DND-41 (cell line): ENCODE measurements at regions not wholly inside any gene's neighbourhood (a gene's known extent, or its start where the extent isn't known, plus 50 kb on each side); places are given as distances from the start of the nearest gene placed in this dataset.

Experiments used
- ATAC-seq: fragments of 200-7000 bp; cut with Tn5 transposase; 3 replicates; pipeline ENCODE4 v1.9.1; 2021; ENCODE audit warnings: low read depth; ENCODE audit not compliant: insufficient read depth
- DNase-seq: peaks from one replicate; pipeline ENCODE4 v3.0.0-alpha.2; 2020
- H2AFZ ChIP-seq: 2 replicates; pipeline ENCODE4 v1.6.0; 2012; ENCODE audit warnings: low read depth, low read length
- H3K27ac ChIP-seq: 2 replicates; pipeline ENCODE4 v1.5.1; 2012; ENCODE audit warnings: low read length, inconsistent platforms
- H3K27me3 ChIP-seq: fragments of 200-600 bp; sonication (generic); 2 replicates; pipeline ENCODE4 v1.6.0; 2012; ENCODE audit warnings: low read length, mild to moderate bottlenecking, inconsistent platforms; ENCODE audit not compliant: insufficient read depth, poor library complexity
- H3K36me3 ChIP-seq: 2 replicates; pipeline ENCODE4 v1.5.1; 2012; ENCODE audit warnings: low read length, inconsistent platforms; ENCODE audit not compliant: insufficient read depth
- H3K4me1 ChIP-seq: 2 replicates; pipeline ENCODE4 v1.5.1; 2012; ENCODE audit warnings: mild to moderate bottlenecking, low read length; ENCODE audit not compliant: insufficient read depth
- H3K4me2 ChIP-seq: 2 replicates; pipeline ENCODE4 v1.6.0; 2012; ENCODE audit warnings: mild to moderate bottlenecking, moderate library complexity, low read length, inconsistent platforms; ENCODE audit not compliant: insufficient read depth
- H3K4me3 ChIP-seq, 2 experiments: fragments of 200-600 bp in 1 of 2; shearing (Covaris generic) in 1 of 2; 2 replicates each; pipeline ENCODE4 v1.5.1; 2012 to 2016; ENCODE audit warnings: inconsistent platforms in 2 of 2, low read length in 2 of 2, mild to moderate bottlenecking in 2 of 2, low read depth in 1 of 2, moderate library complexity in 1 of 2
- H3K79me2 ChIP-seq: 2 replicates; pipeline ENCODE4 v1.6.0; 2012; ENCODE audit warnings: low read length, inconsistent platforms; ENCODE audit not compliant: insufficient read depth
- H3K9ac ChIP-seq: 2 replicates; pipeline ENCODE4 v1.6.0; 2012; ENCODE audit warnings: low read depth, mild to moderate bottlenecking, inconsistent platforms, low read length, moderate library complexity
- H3K9me3 ChIP-seq: 2 replicates; pipeline ENCODE4 v1.5.1; 2012; ENCODE audit warnings: low read length, moderate library complexity, mild to moderate bottlenecking, inconsistent platforms; ENCODE audit not compliant: insufficient read depth, severe bottlenecking
- H4K20me1 ChIP-seq: 2 replicates; pipeline ENCODE4 v1.6.0; 2012; ENCODE audit warnings: low read length; ENCODE audit not compliant: insufficient read depth
- CTCF ChIP-seq: IDR thresholded peaks from 2 replicates; pipeline ENCODE4 v1.5.1; 2012; ENCODE audit warnings: borderline replicate concordance, low read length, moderate library complexity, mild to moderate bottlenecking; ENCODE audit not compliant: poor library complexity, severe bottlenecking; ENCODE audit errors: extremely low read depth
- EZH2 ChIP-seq: IDR thresholded peaks from 3 replicates; pipeline ENCODE4 v1.6.1; 2012; ENCODE audit warnings: borderline replicate concordance, low read depth, mild to moderate bottlenecking, moderate library complexity, low read length, inconsistent platforms; ENCODE audit not compliant: severe bottlenecking

DNA sequence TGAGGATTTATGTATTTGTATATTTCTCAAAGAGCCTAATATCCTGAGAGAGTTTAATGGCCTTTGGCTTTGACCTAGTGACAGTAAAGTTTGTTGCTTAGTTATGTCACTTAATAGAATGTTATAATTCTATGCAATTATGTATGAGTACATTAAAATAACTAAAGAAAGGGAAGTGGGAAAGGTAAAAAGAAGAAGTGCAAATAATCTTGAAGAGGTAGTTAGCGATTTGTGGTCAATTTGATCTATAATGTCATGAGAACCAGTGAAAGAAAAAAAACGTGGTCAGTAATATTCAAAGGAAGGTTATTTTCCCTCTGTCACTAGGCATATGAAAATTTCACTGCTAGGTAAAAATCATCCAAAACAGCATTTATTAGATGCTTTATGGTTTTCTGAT is 143.4 kb upstream of the LSM8 start:
- Histone ChIP-seq H3K4me2 (no peak overlapping the region), H3K27ac (no peak overlapping the region), H3K4me1 (no peaks in the 10 kb centered on the region), H3K79me2 (no peaks in the 10 kb centered on the region), H3K27me3 (no peaks in the 10 kb centered on the region), H3K4me3 (no peak overlapping the region), H2AFZ (no peak overlapping the region), H3K9me3 (no peaks in the 10 kb centered on the region), H3K9ac (no peak overlapping the region), H4K20me1 (no peaks in the 10 kb centered on the region), H3K36me3 (no peaks in the 10 kb centered on the region)
- DNase-seq (no peak), ATAC-seq (no peak)
- TF ChIP-seq EZH2, result no peak
- TF ChIP-seq CTCF, result no peak

GRCh38 chr7:118041251-118041878 is 142.6 kb upstream of the LSM8 start:
- Histone ChIP-seq H3K4me3 (no peak overlapping the region), H3K9me3 (no peaks in the 10 kb centered on the region), H3K27me3 (no peaks in the 10 kb centered on the region), H3K4me2 (no peak overlapping the region), H3K36me3 (no peaks in the 10 kb centered on the region), H4K20me1 (no peaks in the 10 kb centered on the region), H3K79me2 (no peaks in the 10 kb centered on the region), H3K27ac (no peak overlapping the region), H3K4me1 (no peaks in the 10 kb centered on the region), H2AFZ (no peak overlapping the region), H3K9ac (no peak overlapping the region)
- ATAC-seq, result no peak
- DNase-seq, result no peak
- TF ChIP-seq EZH2, result no peak
- TF ChIP-seq CTCF, result no peak

DNA sequence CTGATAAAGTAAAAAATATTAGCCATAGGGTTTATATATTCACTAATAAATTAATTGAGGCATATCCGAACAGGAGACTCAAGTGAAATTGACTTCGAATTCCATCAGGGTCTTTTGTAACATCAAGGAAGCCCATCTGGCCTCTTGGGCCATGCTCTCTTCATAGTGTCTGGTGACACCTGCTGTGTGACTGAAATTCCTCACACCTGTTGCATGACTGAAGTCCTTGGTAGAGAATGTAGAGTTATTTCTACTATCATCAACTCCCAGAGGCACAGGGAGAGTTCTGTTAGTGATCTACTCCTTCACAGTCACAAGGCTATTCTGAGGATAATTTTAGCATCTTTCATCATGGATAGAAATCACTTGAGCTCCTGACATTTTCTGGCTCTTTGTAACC is 138.3 kb upstream of the LSM8 start:
- no peaks in the 10 kb centered on the region for H3K36me3 ChIP-seq
- no peak overlapping the region for H2AFZ ChIP-seq
- H3K79me2 ChIP-seq, result no peaks in the 10 kb centered on the region
- H3K4me2 ChIP-seq, result no peak overlapping the region
- no peak overlapping the region for H3K9ac ChIP-seq
- DNase-seq (no peak), ATAC-seq (no peak)
- TF ChIP-seq CTCF, result no peak
- TF ChIP-seq EZH2, result no peak
- no peak overlapping the region for H3K4me3 ChIP-seq
- no peaks in the 10 kb centered on the region for H3K9me3 ChIP-seq
- H4K20me1 ChIP-seq, result no peaks in the 10 kb centered on the region
- H3K27me3 ChIP-seq, result no peaks in the 10 kb centered on the region
- H3K27ac ChIP-seq, result no peak overlapping the region
- no peaks in the 10 kb centered on the region for H3K4me1 ChIP-seq
